Right lobe of liver (tissue), 6 donors: ENCODE measurements at regions not wholly inside any gene's neighbourhood (a gene's known extent, or its start where the extent isn't known, plus 50 kb on each side); places are given as distances from the start of the nearest gene placed in this dataset.

Experiments used
- ATAC-seq, 4 donors: fragments of 200-7000 bp; cut with Tn5 transposase; one replicate each; pipeline ENCODE4 v1.9.1; 2020; ENCODE audit warnings: mild to moderate bottlenecking in 4 of 4, moderate library complexity in 4 of 4
- DNase-seq, 3 donors: peaks; one replicate each; pipeline ENCODE4 v3.0.0-alpha.2; 2020
- H3K27ac ChIP-seq, 3 donors: fragments of 200-600 bp; one replicate each; pipeline ENCODE4 v1.8.0; 2022
- H3K27me3 ChIP-seq, 2 donors: fragments of 200-600 bp; one replicate each; pipeline ENCODE4 v1.8.0; 2022
- H3K36me3 ChIP-seq, 4 donors: fragments of 200-600 bp; sonication (generic) in 1 of 4; one replicate each; pipeline versions ENCODE4 v1.5.1 to v1.8.0; 2017 to 2022; ENCODE audit warnings: control low read depth in 1 of 4
- H3K4me1 ChIP-seq, 4 donors: fragments of 200-600 bp; sonication (generic) in 1 of 4; one replicate each; pipeline versions ENCODE4 v1.5.1 to v1.8.0; 2017 to 2022; ENCODE audit warnings: control low read depth in 1 of 4
- H3K4me3 ChIP-seq, 3 donors: fragments of 200-600 bp; one replicate each; pipeline ENCODE4 v1.8.0; 2022
- H3K9me3 ChIP-seq, 4 donors: fragments of 200-600 bp; sonication (generic) in 1 of 4; one replicate each; pipeline versions ENCODE4 v1.5.1 to v1.8.0; 2017 to 2022; ENCODE audit warnings: control low read depth in 1 of 4
- POLR2A ChIP-seq: fragments of 450-650 bp; IDR thresholded peaks from one replicate; pipeline ENCODE4 v1.6.1; 2017; ENCODE audit warnings: antibody characterized with exemption, mild to moderate bottlenecking
- WGBS: methylation state at CpG from one replicate; pipeline ENCODE4 v1.1.6; 2018; ENCODE audit warnings: low coverage, low lambda C conversion rate; ENCODE audit not compliant: insufficient coverage; ENCODE audit errors: missing lambda C conversion rate; 5-methylcytosine and 5-hydroxymethylcytosine counted together
- intact Hi-C, 2 donors: fragments of 100-400 bp; cut with DNase I; formaldehyde crosslinking; loops; one replicate each; pipeline versions ENCODE4 v1.11.2 to v1.14.1; 2022
- TF ChIP-seq, protein P1 (sequence below), 4 donors: fragments of 200-600 bp in 3 of 4; fragments of 450-650 bp in 1 of 4; IDR thresholded peaks; one replicate each; pipeline versions ENCODE4 v1.5.1 to v1.8.0; 2016 to 2022; ENCODE audit warnings: antibody characterized with exemption in 4 of 4, mild to moderate bottlenecking in 2 of 4
- donor health status: DM: no; HTN: yes; CAD: no.
- donor health status: DM: no; HTN: no; CAD: no.
- donor health status: DM: no; HTN: no; CAD: no.
- donor health status: DM: no; HTN: yes; CAD: no.
- donor health status: DM: no; HTN: yes; CAD: no.

DNA sequence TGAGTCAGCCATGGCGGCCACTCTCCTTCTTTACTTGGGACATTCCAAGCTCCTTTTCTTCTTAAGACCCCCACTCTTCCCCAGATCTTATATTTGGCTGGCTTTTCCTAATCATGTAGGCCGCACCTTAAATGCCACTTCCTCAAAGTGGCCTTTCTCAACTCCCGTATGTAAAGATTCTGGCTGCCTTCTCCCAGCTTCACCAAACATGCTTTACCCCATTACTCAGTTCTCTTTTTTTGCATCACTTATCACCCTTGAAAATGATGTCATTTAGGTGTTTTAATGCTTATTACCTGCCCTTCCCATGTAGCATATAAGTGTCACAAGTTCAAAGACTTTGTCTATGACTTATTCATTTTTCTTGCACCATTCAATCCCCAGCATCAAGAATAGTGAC lies 810.1 kb upstream of the CELF2 start:
- Histone ChIP-seq H3K27ac (no peak overlapping the region), H3K4me1 (no peaks in the 10 kb centered on the region), H3K9me3 (peaks cover 0 to 8% (median 3%) of the 10 kb centered on the region in 4 donors), H3K36me3 (no peaks in the 10 kb centered on the region), H3K4me3 (no peak overlapping the region), H3K27me3 (no peaks in the 10 kb centered on the region)
- no peak for DNase-seq
- intact Hi-C loops = no loop called here
- whole genome bisulfite sequencing = 43% methylated on average over 3 of the region's 3 CpGs
- no peak for TF ChIP-seq POLR2A
- TF ChIP-seq, protein P1, sequence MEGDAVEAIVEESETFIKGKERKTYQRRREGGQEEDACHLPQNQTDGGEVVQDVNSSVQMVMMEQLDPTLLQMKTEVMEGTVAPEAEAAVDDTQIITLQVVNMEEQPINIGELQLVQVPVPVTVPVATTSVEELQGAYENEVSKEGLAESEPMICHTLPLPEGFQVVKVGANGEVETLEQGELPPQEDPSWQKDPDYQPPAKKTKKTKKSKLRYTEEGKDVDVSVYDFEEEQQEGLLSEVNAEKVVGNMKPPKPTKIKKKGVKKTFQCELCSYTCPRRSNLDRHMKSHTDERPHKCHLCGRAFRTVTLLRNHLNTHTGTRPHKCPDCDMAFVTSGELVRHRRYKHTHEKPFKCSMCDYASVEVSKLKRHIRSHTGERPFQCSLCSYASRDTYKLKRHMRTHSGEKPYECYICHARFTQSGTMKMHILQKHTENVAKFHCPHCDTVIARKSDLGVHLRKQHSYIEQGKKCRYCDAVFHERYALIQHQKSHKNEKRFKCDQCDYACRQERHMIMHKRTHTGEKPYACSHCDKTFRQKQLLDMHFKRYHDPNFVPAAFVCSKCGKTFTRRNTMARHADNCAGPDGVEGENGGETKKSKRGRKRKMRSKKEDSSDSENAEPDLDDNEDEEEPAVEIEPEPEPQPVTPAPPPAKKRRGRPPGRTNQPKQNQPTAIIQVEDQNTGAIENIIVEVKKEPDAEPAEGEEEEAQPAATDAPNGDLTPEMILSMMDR (IDR thresholded peaks at IDR 0.05) = no peak
- ATAC-seq = no peak

DNA sequence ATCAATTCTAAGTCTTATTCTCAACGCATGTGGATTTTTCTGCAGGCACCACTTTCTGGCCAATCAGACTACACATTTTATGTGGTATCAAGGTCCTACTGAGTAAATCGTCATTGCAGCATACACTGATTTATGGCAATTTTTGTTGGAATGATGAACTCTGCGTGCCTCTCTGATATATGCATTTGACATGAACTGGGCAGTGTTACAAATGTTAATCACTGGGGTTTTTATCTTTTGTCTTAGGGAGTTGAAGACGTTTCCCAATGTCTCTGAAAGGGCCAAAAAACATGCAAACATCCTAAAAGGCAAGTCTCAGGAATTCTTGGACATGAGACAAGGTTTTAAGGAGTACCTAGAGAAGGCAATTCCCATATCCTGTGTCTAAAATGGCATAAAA lies 809.5 kb upstream of the CELF2 start:
- WGBS = 41% methylated on average over 4 of the region's 4 CpGs
- Histone ChIP-seq H3K4me1 (no peaks in the 10 kb centered on the region), H3K9me3 (peaks cover 0 to 8% (median 3%) of the 10 kb centered on the region in 4 donors), H3K27me3 (no peaks in the 10 kb centered on the region), H3K36me3 (no peaks in the 10 kb centered on the region), H3K4me3 (no peak overlapping the region), H3K27ac (no peak overlapping the region)
- ATAC-seq = no peak
- no peak for DNase-seq
- TF ChIP-seq, protein P1 (IDR thresholded peaks at IDR 0.05) = no peak
- no peak for TF ChIP-seq POLR2A
- intact Hi-C loops = no loop called here

DNA sequence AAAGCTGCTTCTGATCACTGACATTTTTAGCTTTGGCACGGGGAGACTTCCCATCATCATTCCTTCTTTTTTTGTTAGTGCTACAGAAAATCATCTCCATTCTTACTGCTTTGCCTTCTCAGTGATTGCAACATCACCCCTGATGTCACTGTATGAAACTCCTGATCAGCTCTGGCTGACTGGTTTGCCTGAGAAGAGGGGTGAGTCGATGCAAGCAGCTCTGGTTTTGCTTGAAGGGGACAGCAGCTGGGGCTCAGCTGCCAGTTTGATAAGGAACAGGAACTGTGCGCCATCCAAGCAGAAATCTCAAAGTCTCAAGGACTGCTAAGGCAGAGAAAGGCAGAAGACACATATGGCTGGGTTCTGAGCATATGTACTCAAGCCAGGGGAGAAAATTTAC lies 808.5 kb upstream of the CELF2 start:
- H3K27me3 ChIP-seq = no peaks in the 10 kb centered on the region
- DNase-seq (no peak), ATAC-seq (no peak)
- no peaks in the 10 kb centered on the region for H3K36me3 ChIP-seq
- 33% methylated on average over 3 of the region's 3 CpGs for WGBS
- H3K27ac ChIP-seq = no peak overlapping the region
- intact Hi-C loops = no loop called here
- H3K4me1 ChIP-seq = no peaks in the 10 kb centered on the region
- H3K9me3 ChIP-seq = peaks cover 0 to 5% (median under 1%) of the 10 kb centered on the region in 4 donors
- H3K4me3 ChIP-seq = no peak overlapping the region
- TF ChIP-seq POLR2A = no peak
- TF ChIP-seq, protein P1 (IDR thresholded peaks at IDR 0.05) = no peak

DNA sequence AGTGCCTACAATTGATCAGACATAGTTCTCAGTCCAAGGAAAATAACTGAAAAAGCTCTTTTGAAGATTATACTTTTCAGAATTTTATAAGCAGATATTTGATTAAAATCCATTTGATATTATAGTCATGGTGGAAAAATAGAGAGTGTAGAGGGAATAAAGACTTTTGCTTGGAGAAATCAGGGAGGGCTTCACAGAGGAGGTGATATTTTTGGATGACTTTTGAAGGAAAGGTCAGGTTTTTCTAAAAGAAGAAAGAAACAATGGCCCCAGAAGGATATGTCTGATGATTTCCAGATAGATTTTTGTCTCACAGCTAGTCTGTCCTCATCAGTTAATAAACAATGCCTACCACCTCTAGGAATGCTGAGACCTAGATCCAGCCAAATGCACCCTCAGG lies 806.3 kb upstream of the CELF2 start:
- intact Hi-C loops = no loop called here
- Histone ChIP-seq H3K4me1 (no peaks in the 10 kb centered on the region), H3K27me3 (no peaks in the 10 kb centered on the region), H3K9me3 (no peaks in the 10 kb centered on the region), H3K36me3 (no peaks in the 10 kb centered on the region), H3K4me3 (no peak overlapping the region), H3K27ac (no peak overlapping the region)
- TF ChIP-seq POLR2A = no peak
- TF ChIP-seq, protein P1 (IDR thresholded peaks at IDR 0.05) = no peak
- DNase-seq (no peak), ATAC-seq (no peak)

DNA sequence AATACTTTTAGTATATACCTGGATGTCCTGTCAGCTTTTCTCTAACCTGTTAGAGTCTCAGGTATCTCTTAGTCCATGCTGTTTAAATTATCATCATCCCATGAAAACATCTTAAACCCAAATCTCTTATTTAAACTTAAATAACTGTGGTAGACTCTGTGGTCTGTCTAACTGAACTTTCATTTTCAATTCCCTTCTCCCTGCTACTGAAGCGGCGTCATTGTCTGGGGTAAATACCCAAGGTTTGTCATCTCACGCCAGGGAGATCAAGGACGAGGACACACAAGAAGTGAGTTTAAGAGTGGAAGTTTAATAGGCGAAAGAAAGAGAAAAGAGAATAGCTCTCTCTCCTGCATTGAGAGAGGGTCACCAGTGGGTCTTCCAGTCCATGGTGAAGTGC lies 804.4 kb upstream of the CELF2 start:
- TF ChIP-seq, protein P1 (IDR thresholded peaks at IDR 0.05) = no peak
- TF ChIP-seq POLR2A = no peak
- DNase-seq (no peak), ATAC-seq (no peak)
- Histone ChIP-seq H3K9me3 (no peaks in the 10 kb centered on the region), H3K27me3 (no peaks in the 10 kb centered on the region), H3K4me3 (no peak overlapping the region), H3K27ac (no peak overlapping the region), H3K4me1 (no peaks in the 10 kb centered on the region), H3K36me3 (no peaks in the 10 kb centered on the region)
- intact Hi-C loops = no loop called here
- 34% methylated on average over 5 of the region's 5 CpGs for WGBS
